Non-pigmented ciliary epithelial cell (primary cell): ENCODE measurements at regions not wholly inside any gene's neighbourhood (a gene's known extent, or its start where the extent isn't known, plus 50 kb on each side); places are given as distances from the start of the nearest gene placed in this dataset.

ENCODE experiments used
- DNase-seq: peaks from one replicate; pipeline ENCODE4 v3.0.0-alpha.2; 2010; ENCODE audit warnings: low read depth

GRCh38 chr1:58976294-58976693 is 192.4 kb upstream of the JUN start:
- DNase-seq: no peak

DNA sequence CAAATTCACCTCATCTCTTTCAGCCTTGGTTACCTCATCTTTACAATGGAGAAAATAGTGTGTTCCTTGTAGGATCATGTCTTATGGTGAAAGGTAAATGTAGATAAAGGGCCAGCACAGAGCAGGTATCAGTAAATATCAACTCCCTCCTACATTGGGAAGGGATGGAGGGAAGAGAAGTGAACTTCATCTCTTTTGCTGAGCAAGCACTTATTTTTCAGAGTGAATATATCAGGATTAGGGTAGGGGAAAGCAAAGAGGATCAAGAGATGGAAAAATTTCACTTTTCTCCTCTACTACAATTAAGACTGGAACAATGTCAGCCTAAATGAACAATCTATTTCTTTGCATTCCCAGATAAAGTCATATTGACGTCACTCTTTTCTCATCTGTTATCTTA is 193.8 kb upstream of the JUN start:
- DNase-seq: no peak

- no peak for DNase-seq
These were observed 194.2 kb upstream of the JUN start for GRCh38 chr1:58978096-58978495.

DNA sequence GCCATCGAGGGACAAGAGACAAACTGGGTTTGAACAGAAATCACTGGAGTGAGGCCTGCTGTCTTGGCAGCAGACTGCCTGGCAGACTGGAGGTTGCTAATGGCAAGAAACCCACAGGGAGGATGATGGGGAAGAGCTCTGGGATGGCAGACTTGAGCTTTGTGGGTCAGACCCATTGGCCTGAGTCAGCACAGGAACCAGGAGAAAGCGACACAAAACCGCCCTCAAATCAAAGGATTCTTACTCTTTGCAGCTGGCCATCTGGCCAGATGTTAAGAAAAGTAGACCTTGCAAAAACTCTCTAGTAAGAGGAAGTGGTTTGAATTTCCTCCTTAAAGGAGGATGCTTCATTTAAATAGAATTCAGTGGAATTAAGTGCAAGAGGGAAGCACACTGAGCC is 195.2 kb upstream of the JUN start:
- DNase-seq: no peak

- DNase-seq: no peak
These were observed 195.8 kb upstream of the JUN start for GRCh38 chr1:58979677-58980076.

- no peak for DNase-seq
These were observed 197.5 kb upstream of the JUN start for GRCh38 chr1:58981392-58981791.

- no peak for DNase-seq
These were observed 198.6 kb upstream of the JUN start for GRCh38 chr1:58982259-58982998.

DNA sequence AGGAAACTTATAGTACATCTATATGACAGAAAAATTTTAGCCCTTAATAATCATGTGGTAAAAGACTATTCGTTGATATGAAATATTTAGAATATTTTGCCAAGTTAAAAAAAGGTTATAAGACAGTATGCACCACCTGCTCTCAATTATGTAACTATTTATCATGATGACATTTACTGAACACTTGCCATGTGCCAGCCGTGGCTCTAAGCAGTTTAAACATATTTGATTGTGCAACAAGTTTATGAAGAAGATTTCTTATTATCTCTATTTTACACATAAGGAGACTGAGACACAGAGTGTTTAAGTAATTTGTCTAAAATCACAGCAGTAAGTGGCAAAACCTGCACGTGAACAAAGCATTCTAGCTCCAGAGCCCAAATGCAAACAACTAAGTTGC is 199.3 kb upstream of the JUN start:
- DNase-seq: no peak

DNA sequence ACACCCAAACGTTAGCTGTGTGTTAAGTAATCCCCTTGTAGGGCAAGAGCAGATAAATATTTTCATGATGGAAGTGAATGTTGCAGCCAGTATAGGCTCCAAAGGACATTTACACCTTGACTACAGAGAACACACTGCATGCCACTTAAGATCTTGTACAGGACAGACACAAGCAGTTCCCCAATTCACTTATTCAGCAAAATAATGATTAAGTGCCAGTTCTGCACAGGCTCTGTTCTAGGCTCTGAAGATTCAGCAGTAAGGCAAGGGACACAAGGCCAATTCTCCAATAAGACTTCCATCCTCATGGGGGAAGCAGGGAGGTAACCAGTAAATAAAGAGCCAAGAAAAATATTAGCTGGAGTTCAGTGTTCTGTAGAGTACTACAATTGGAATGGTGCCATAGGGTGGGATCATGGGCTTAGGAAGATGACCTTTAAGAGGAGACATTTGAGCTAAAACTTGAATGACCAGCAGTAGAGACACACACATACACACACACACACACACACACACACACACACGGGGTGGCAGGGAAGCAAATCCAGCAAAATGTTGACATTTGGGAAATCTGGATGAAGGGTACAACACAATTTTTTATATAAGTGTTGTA is 199.9 kb upstream of the JUN start:
- DNase-seq: no peak

DNA sequence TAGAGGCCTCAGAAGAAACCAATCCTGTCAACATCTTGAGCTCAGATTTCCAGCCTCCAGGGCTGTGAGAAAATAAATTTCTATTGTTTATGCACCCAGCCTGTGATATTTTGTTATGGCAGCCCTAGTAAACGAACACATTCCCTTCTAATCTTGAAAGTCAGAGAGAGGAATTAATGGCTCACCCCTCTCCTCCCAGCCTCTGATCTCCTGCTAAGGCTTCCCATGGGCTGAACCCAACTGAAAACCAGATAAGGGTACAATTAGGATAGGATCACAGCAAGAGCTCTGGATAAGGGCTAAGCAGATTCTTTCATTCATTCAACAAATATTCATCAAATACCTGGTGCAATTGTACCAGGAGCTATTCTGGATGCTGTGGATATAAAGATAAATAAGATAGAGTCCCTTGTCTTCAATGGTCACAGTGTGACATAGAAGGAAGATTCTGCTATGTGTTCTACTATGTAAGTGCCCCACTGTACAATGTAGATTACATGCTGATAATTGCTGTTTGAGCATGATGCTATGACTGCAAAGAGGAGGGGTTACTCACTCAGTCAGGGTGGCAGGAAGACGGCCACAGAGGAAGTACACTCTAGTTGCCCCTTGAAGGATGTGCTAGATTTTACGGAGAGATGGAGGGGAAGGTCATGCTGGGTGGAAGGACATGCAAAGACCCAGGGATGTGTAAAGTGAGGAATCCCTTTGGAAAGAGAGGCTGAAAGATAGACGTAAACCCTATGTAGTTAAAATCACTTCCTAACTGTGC is 203.3 kb upstream of the JUN start:
- DNase-seq: no peak

- DNase-seq: no peak
These were observed 204.9 kb upstream of the JUN start for GRCh38 chr1:58988752-58989151.

GRCh38 chr1:58989845-58990244 is 206.0 kb upstream of the JUN start:
- no peak for DNase-seq

DNA sequence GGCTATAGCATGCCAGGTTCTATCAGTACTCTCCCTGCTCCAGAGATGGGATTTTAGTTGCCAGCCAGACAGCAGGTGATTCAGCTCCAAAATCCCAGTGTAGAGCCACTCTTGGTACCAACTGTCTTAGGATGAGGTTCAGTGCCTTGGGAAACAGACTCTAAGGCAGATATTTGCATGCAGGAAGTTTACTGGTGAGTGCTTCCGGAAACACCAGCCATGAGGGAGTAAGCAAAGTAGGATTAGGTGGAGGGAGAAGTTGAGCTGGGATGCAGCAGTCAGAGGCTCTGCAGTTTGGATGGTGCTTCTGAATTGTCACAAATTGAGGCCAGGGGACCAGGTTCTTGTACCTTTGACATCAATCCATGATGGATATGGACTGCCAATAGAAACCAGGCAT is 207.5 kb upstream of the JUN start:
- no peak for DNase-seq

DNA sequence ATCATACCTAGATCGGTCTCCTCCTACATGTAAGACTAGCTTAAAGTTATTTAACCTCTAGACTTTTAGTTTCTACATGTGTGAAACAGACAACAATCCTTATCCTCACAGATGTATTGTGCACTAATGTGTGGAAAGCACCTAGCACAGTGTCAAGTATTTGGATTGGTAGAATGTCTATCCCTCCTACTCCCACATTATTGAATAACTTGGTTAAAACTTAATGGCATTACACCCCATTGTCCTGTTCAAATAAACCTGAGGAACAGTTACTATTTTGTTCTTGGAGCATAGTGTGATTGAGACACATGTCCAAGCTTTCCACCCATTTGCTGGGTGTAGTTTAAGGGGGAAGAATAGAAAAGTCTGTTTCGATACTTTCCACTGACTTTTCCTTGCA is 208.8 kb upstream of the JUN start:
- no peak for DNase-seq

DNA sequence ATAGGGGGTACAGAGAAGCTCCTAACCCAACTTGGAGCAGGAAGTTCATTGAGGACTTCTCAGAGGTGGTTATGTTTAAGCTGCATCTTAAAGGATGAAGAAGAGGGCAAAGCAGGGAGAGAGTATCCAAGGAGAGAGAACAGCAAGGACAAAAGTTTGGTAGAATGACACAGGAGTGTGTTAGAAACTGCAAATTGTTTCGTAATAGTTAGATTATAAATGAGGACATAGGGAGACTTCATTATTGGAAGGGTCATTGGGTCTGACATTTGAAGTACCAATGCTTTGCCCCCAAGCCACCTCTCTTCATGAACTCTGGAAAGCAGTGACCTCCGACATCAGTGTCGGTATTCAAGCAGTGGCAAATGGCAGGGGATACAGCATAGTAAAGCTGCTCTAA is 209.6 kb upstream of the JUN start:
- no peak for DNase-seq

- no peak for DNase-seq
These were observed 210.8 kb upstream of the JUN start for GRCh38 chr1:58994664-58995063.

GRCh38 chr1:58996341-58997059 is 212.7 kb upstream of the JUN start:
- DNase-seq: no peak

DNA sequence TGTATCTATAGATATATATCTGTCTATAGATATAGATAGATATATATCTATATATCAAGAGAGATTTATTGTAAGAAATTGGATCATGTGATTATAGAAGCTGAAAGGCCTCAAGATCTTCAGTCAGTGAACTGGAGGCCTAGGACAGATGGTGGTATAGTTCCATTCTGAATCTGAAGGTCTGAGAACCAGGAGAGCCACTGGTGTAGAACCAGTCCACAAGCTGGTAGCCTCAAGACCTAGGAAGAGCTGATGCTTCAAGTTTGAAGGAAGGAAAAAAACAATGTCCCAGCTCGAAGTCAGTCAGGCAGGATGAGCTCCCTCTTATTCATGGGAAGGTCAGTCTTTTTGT is 213.2 kb upstream of the JUN start:
- no peak for DNase-seq

DNA sequence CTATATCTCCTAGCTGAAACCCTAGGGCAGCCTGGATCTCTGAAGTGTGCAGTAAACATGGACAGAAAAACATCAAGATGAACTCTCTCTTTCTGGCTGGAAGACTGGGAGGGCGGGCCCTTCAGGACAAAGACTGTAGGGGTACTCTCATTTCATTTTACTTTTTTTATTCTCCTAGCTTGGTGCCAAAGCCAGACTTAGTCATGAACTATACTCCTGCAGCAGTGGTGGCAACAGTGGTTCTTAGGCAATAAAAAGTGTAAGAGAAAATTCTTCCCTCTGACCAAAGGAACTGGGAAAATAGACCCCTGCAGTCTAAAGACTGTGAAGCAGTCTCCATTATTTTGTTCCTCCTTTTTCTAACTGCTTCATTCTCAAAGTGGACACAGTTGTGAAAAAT is 213.8 kb upstream of the JUN start:
- no peak for DNase-seq

GRCh38 chr1:58999676-59000075 is 215.8 kb upstream of the JUN start:
- no peak for DNase-seq

DNA sequence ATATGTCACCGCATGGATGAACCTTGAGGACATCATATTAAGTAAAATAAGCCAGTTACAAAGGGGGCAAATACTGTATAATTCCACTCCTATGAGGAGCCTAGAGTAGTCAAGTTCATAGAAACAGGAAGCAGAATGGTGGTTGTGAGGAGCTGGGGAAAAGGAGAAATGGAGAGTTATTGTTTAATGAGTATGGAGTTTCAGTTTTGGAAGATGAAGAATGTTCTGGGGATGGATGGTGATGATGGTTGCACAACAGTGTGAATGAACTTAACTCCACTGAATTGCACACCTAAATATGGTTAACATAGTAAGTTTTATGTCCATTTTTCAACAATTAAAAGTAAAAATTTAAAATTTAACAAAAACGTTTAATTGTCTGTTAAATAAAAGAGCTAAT is 220.9 kb upstream of the JUN start:
- no peak for DNase-seq

- no peak for DNase-seq
These were observed 221.8 kb upstream of the JUN start for GRCh38 chr1:59005491-59006288.
